ENCODE measurements at regions not wholly inside any gene's neighbourhood (a gene's known extent, or its start where the extent isn't known, plus 50 kb on each side); places are given as distances from the start of the nearest gene placed in this dataset.

DNA sequence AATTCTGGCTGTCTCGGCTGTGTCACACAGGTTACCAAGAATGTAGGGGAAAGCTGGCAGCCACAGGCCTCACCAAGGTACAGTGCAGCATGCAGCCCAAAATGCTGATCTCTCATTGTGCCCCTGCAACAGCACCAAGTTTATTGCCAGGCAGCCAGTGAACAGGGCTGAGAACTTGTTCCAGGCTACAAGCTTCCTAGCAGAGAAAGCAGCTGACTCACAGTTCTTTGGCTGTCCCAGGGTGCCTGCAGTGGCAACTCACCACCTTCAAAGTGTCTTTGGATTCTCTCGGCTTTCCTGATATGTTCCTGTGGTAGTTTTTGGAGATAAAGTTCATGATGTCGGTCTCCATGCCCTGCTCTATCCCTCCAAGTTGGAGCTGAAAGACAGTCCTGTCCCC lies 719.1 kb upstream of the ANO3 start:
- ATAC-seq (no peak), DNase-seq (ENCODE audit: low spot score) (no peak)
- H3K4me3 Mint-ChIP-seq, result no peak overlapping the region
- H3K36me3 Mint-ChIP-seq, result peaks cover 44% of the 10 kb centered on the region
- ChIA-PET CTCF (no interaction called here), POLR2A (no interaction called here)
- H3K4me1 Mint-ChIP-seq, result peaks cover 16% of the 10 kb centered on the region
- no peak overlapping the region for H3K27ac Mint-ChIP-seq
- H3K9me3 Mint-ChIP-seq, result peaks cover 45% of the 10 kb centered on the region
- H3K27me3 Mint-ChIP-seq (ENCODE audit: low read depth), result peaks cover 7% of the 10 kb centered on the region
- no peak for TF ChIP-seq FOXK1 (CRISPR knock-in tag; IDR thresholded peaks at IDR 0.05)
- TF ChIP-seq ZNF396 (CRISPR knock-in tag; IDR thresholded peaks at IDR 0.05; ENCODE audit: borderline replicate concordance), result no peak
- TF ChIP-seq SOX15 (CRISPR knock-in tag; IDR thresholded peaks at IDR 0.05), result no peak

DNA sequence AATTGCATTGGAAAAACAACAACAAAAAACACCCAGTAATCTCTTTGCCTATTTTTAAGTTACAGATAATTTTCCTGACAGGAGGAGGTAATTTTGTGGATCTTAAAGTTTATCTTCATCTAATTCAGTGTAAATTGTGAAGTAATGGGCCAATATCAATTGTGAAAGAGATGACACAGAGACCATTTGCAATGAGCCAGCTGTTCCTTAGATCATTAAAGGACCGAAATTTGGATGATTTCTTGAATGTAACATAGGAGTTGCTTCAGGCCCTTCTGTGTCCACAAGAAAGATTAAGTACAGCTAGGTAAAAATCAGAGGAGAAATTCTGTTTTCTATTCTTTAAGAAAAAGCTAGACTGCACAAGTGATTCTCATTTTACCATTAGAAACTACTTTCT lies 718.5 kb upstream of the ANO3 start:
- H3K4me3 Mint-ChIP-seq, result no peak overlapping the region
- peaks cover 39% of the 10 kb centered on the region for H3K9me3 Mint-ChIP-seq
- TF ChIP-seq NR1H2 (CRISPR knock-in tag; IDR thresholded peaks at IDR 0.05) (no peak), ZNF138 (CRISPR knock-in tag; conservative IDR thresholded peaks at IDR 0.05) (no peak), HMGA2 (CRISPR knock-in tag; IDR thresholded peaks at IDR 0.05) (no peak), TEAD1 (CRISPR knock-in tag; IDR thresholded peaks at IDR 0.05) (no peak), TEAD4 (CRISPR knock-in tag; IDR thresholded peaks at IDR 0.05) (no peak), ATF1 (CRISPR knock-in tag; IDR thresholded peaks at IDR 0.05) (no peak), ZNF219 (CRISPR knock-in tag; IDR thresholded peaks at IDR 0.05; ENCODE audit: borderline replicate concordance) (no peak), NFE2L1 (CRISPR knock-in tag; IDR thresholded peaks at IDR 0.05) (no peak), ZNF396 (CRISPR knock-in tag; IDR thresholded peaks at IDR 0.05; ENCODE audit: borderline replicate concordance) (no peak), ZNF121 (CRISPR knock-in tag; IDR thresholded peaks at IDR 0.05) (no peak), JUN (CRISPR knock-in tag; IDR thresholded peaks at IDR 0.05) (no peak), SOX15 (CRISPR knock-in tag; IDR thresholded peaks at IDR 0.05) (no peak), NR2C2 (CRISPR knock-in tag; IDR thresholded peaks at IDR 0.05) (no peak), IRF2 (CRISPR knock-in tag; IDR thresholded peaks at IDR 0.05; ENCODE audit: borderline replicate concordance, low read depth) (no peak)
- TF ChIP-seq, protein P1, sequence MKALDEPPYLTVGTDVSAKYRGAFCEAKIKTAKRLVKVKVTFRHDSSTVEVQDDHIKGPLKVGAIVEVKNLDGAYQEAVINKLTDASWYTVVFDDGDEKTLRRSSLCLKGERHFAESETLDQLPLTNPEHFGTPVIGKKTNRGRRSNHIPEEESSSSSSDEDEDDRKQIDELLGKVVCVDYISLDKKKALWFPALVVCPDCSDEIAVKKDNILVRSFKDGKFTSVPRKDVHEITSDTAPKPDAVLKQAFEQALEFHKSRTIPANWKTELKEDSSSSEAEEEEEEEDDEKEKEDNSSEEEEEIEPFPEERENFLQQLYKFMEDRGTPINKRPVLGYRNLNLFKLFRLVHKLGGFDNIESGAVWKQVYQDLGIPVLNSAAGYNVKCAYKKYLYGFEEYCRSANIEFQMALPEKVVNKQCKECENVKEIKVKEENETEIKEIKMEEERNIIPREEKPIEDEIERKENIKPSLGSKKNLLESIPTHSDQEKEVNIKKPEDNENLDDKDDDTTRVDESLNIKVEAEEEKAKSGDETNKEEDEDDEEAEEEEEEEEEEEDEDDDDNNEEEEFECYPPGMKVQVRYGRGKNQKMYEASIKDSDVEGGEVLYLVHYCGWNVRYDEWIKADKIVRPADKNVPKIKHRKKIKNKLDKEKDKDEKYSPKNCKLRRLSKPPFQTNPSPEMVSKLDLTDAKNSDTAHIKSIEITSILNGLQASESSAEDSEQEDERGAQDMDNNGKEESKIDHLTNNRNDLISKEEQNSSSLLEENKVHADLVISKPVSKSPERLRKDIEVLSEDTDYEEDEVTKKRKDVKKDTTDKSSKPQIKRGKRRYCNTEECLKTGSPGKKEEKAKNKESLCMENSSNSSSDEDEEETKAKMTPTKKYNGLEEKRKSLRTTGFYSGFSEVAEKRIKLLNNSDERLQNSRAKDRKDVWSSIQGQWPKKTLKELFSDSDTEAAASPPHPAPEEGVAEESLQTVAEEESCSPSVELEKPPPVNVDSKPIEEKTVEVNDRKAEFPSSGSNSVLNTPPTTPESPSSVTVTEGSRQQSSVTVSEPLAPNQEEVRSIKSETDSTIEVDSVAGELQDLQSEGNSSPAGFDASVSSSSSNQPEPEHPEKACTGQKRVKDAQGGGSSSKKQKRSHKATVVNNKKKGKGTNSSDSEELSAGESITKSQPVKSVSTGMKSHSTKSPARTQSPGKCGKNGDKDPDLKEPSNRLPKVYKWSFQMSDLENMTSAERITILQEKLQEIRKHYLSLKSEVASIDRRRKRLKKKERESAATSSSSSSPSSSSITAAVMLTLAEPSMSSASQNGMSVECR (CRISPR knock-in tag; IDR thresholded peaks at IDR 0.05; ENCODE audit: borderline replicate concordance), result no peak
- DNase-seq (ENCODE audit: low spot score) (no peak), ATAC-seq (no peak)
- H3K36me3 Mint-ChIP-seq, result peaks cover 40% of the 10 kb centered on the region
- POLR2A ChIA-PET, result no interaction called here
- peaks cover 7% of the 10 kb centered on the region for H3K27me3 Mint-ChIP-seq (ENCODE audit: low read depth)
- CTCF ChIA-PET, result no interaction called here
- peaks cover 16% of the 10 kb centered on the region for H3K4me1 Mint-ChIP-seq
- no peak overlapping the region for H3K27ac Mint-ChIP-seq

DNA sequence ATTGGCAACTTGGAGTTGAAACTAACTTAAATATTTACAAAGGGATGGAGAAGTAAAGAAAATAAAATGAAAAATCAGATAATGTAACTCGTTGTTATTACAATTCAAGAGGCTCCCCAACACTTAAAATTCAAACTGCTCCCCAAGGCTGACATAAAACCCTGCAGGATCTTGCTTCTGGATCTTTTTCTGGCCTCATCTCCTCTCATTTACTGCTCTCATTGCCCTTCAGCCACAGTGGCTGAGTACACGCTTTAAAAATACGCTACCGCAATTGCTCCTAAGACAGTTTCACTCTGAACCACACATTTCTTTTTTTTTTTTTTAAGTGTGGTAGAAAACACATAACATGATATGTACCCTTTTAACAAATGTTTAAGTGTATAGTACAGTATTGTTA lies 718.1 kb upstream of the ANO3 start:
- CTCF ChIA-PET, result no interaction called here
- Mint-ChIP-seq H3K27ac (0 out of 2 replicates have a peak overlapping the region, but pooled peaks have one; percentile 52), H3K27me3 (ENCODE audit: low read depth) (peaks cover 7% of the 10 kb centered on the region)
- TF ChIP-seq, protein P2, sequence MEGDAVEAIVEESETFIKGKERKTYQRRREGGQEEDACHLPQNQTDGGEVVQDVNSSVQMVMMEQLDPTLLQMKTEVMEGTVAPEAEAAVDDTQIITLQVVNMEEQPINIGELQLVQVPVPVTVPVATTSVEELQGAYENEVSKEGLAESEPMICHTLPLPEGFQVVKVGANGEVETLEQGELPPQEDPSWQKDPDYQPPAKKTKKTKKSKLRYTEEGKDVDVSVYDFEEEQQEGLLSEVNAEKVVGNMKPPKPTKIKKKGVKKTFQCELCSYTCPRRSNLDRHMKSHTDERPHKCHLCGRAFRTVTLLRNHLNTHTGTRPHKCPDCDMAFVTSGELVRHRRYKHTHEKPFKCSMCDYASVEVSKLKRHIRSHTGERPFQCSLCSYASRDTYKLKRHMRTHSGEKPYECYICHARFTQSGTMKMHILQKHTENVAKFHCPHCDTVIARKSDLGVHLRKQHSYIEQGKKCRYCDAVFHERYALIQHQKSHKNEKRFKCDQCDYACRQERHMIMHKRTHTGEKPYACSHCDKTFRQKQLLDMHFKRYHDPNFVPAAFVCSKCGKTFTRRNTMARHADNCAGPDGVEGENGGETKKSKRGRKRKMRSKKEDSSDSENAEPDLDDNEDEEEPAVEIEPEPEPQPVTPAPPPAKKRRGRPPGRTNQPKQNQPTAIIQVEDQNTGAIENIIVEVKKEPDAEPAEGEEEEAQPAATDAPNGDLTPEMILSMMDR (IDR thresholded peaks at IDR 0.05), result no peak
- TF ChIP-seq, protein P3, sequence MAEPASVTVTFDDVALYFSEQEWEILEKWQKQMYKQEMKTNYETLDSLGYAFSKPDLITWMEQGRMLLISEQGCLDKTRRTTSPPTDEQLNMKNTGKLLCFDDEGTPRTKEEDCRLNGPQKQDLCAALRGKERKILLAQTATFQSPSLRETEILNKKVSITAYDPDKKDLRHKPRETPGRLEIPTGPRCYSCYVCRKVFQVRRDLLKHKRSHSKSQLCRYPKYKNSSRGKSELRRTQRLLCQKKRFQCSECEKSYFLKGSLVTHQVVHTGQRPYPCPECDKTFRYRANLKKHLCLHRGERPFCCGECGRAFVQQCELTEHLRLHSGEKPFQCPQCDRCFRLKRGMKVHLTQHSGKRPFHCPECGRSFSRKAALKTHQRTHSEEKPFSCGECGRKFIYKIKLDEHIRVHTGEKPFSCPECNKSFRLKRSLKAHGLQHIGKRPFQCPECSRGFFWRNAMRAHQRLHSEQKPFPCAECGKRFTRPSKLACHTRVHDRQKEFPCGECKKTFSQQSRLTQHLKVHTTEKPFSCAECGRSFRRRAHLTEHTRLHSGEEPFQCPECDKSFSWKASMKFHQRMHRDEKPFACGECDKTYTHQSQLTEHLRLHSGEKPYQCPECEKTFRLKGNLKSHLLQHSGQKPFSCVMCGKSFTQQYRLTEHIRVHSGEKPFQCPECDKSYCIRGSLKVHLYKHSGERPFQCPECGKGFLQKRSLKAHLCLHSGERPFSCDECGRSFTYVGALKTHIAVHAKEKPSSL (CRISPR knock-in tag; conservative IDR thresholded peaks at IDR 0.05), result no peak
- TF ChIP-seq GRHL2 (CRISPR knock-in tag; IDR thresholded peaks at IDR 0.05; ENCODE audit: insufficient replicate concordance, severe bottlenecking) (no peak), FOXJ3 (CRISPR knock-in tag; IDR thresholded peaks at IDR 0.05; ENCODE audit: borderline replicate concordance) (no peak)
- TF ChIP-seq, protein P4, sequence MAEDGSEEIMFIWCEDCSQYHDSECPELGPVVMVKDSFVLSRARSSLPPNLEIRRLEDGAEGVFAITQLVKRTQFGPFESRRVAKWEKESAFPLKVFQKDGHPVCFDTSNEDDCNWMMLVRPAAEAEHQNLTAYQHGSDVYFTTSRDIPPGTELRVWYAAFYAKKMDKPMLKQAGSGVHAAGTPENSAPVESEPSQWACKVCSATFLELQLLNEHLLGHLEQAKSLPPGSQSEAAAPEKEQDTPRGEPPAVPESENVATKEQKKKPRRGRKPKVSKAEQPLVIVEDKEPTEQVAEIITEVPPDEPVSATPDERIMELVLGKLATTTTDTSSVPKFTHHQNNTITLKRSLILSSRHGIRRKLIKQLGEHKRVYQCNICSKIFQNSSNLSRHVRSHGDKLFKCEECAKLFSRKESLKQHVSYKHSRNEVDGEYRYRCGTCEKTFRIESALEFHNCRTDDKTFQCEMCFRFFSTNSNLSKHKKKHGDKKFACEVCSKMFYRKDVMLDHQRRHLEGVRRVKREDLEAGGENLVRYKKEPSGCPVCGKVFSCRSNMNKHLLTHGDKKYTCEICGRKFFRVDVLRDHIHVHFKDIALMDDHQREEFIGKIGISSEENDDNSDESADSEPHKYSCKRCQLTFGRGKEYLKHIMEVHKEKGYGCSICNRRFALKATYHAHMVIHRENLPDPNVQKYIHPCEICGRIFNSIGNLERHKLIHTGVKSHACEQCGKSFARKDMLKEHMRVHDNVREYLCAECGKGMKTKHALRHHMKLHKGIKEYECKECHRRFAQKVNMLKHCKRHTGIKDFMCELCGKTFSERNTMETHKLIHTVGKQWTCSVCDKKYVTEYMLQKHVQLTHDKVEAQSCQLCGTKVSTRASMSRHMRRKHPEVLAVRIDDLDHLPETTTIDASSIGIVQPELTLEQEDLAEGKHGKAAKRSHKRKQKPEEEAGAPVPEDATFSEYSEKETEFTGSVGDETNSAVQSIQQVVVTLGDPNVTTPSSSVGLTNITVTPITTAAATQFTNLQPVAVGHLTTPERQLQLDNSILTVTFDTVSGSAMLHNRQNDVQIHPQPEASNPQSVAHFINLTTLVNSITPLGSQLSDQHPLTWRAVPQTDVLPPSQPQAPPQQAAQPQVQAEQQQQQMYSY (CRISPR knock-in tag; IDR thresholded peaks at IDR 0.05), result no peak

More for the DNA sequence above, 718.1 kb upstream of the ANO3 start:
- Mint-ChIP-seq H3K9me3 (peaks cover 36% of the 10 kb centered on the region), H3K4me3 (no peak overlapping the region), H3K4me1 (peaks cover 16% of the 10 kb centered on the region), H3K36me3 (peaks cover 37% of the 10 kb centered on the region)
- no peak for DNase-seq (ENCODE audit: low spot score)
- POLR2A ChIA-PET, result no interaction called here
- ATAC-seq, result no peak
